ENCODE measurements at regions not wholly inside any gene's neighbourhood (a gene's known extent, or its start where the extent isn't known, plus 50 kb on each side); places are given as distances from the start of the nearest gene placed in this dataset.

GRCh38 chr1:230548997-230549396, 93.3 kb upstream of the COG2 start:
- TF ChIP-seq REST (IDR thresholded peaks at IDR 0.05; ENCODE audit: insufficient read depth in 1 of 2, low read depth in 2 of 2, low read length in 2 of 2) (no peak), POLR2AphosphoS5 (IDR thresholded peaks at IDR 0.05; ENCODE audit: low read depth, low read length) (no peak), FOXP2 (optimal IDR thresholded peaks at IDR 0.05; ENCODE audit: borderline replicate concordance, extremely low read depth, extremely low read length, insufficient read depth) (no peak)
